ENCODE measurements at regions not wholly inside any gene's neighbourhood (a gene's known extent, or its start where the extent isn't known, plus 50 kb on each side); places are given as distances from the start of the nearest gene placed in this dataset.

GRCh38 chr6:84524636-84525035 is 239.8 kb downstream of the TBX18 start:
- DNase-seq = no peak

GRCh38 chr6:84522135-84522549 is 242.3 kb downstream of the TBX18 start:
- DNase-seq = peak; percentile 93

- no peak for DNase-seq
These were observed 242.9 kb downstream of the TBX18 start for GRCh38 chr6:84521511-84521910.

- no peak for DNase-seq
These were observed 246.5 kb downstream of the TBX18 start for GRCh38 chr6:84517741-84518530.

- no peak for DNase-seq
These were observed 248.2 kb downstream of the TBX18 start for GRCh38 chr6:84516154-84516553.

GRCh38 chr6:84515067-84515466 is 249.3 kb downstream of the TBX18 start:
- DNase-seq = peak; percentile 75

GRCh38 chr6:84514089-84514971 is 250.1 kb downstream of the TBX18 start:
- no peak for DNase-seq

- no peak for DNase-seq
These were observed 252.0 kb downstream of the TBX18 start for GRCh38 chr6:84512391-84512790.

GRCh38 chr6:84511929-84512328 is 252.5 kb downstream of the TBX18 start:
- DNase-seq = no peak

GRCh38 chr6:84508981-84509380 is 255.4 kb downstream of the TBX18 start:
- DNase-seq = peak; percentile 67

GRCh38 chr6:84508334-84508733 is 256.1 kb downstream of the TBX18 start:
- DNase-seq = peak; percentile 36

GRCh38 chr6:84504025-84504424 is 260.4 kb downstream of the TBX18 start:
- no peak for DNase-seq

GRCh38 chr6:84501315-84501714 is 263.1 kb downstream of the TBX18 start:
- DNase-seq = no peak

GRCh38 chr6:84500726-84501125 is 263.7 kb downstream of the TBX18 start:
- peak; percentile 18 for DNase-seq

- no peak for DNase-seq
These were observed 265.5 kb downstream of the TBX18 start for GRCh38 chr6:84498905-84499304.

GRCh38 chr6:84492241-84493165 is 265.1 kb upstream of the CEP162 start:
- DNase-seq = no peak

- DNase-seq = no peak
These were observed 262.2 kb upstream of the CEP162 start for GRCh38 chr6:84489598-84489997.

- no peak for DNase-seq
These were observed 259.1 kb upstream of the CEP162 start for GRCh38 chr6:84486526-84486925.

GRCh38 chr6:84469144-84469543 is 241.7 kb upstream of the CEP162 start:
- DNase-seq = no peak

- DNase-seq = peak; percentile 11
These were observed 239.9 kb upstream of the CEP162 start for GRCh38 chr6:84467296-84467695.

- DNase-seq = peak; percentile 79
These were observed 239.1 kb upstream of the CEP162 start for GRCh38 chr6:84466511-84466910.

GRCh38 chr6:84464471-84464870 is 237.0 kb upstream of the CEP162 start:
- DNase-seq = no peak

GRCh38 chr6:84462698-84463097 is 235.3 kb upstream of the CEP162 start:
- DNase-seq = peak; percentile 93

Data from fibroblast of skin of back (primary cell).